Right forelimb (tissue), 1 donor: ENCODE measurements at regions not wholly inside any gene's neighbourhood (a gene's known extent, or its start where the extent isn't known, plus 50 kb on each side); places are given as distances from the start of the nearest gene placed in this dataset.
"Not testable (repeated sequence)": the region's sequence is repeated elsewhere in the genome, so short reads cannot be mapped to it uniquely, and the experiment has no call there.

Experiments used
- DNase-seq: peaks from one replicate; pipeline ENCODE4 v3.0.0-alpha.2; 2018

- DNase-seq: no peak
Measured at GRCh38 chr6:92708270-92708669, 711.1 kb downstream of the EPHA7 start.

- DNase-seq: no peak
Measured at GRCh38 chr6:92706976-92707375, 712.4 kb downstream of the EPHA7 start.

DNA sequence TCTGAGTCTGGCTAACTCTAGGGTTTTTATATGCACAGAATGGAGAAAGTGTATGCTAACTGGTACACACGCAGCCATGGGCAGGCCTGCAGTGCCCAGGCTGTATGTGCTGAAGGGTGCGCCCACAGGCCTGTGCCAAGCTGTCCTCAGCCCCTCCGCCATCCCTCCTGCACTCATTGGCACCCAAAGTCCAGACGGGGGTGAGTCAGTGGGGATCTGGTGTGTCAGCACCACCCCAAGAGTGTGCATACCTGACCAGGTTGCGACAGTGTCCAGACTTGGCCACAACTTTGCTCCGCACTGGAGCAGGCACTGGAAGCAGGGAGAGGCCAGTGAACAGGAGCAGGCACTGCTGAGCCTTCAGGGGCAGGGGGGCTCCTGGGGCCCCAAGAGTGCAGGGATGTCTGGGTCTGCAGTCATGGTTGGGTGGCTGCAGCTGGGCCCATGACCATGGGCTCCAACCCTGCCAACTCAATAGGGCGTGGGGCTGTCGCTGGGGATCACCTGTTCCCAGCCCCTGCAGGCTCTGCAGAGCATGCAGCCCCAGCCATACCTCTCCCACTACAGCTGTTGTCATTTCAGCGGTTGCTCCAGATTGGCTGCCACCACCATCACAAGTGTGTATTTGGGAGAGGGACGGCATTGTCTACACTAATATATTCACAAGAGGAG, 717.8 kb downstream of the EPHA7 start:
- DNase-seq: no peak

DNA sequence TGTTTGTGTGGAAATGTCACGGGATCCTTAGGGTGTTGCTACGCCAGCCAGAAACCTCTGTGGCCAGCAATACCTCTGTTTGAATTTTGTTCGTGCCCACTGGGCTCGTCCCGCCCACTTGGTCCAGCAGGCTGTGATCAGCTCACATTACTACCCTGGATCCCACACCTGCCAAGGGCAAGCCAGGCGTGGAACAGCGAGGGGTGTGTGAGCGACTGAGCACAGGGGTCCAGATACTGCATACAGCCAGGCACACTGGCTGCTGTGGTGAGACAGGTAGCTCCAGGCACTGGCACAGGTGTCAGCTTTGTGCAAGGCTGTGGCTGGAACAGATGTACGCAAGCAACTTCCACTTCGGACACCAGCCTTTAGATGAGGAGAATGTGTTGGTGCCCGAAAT, 718.9 kb downstream of the EPHA7 start:
- DNase-seq: no peak

DNA sequence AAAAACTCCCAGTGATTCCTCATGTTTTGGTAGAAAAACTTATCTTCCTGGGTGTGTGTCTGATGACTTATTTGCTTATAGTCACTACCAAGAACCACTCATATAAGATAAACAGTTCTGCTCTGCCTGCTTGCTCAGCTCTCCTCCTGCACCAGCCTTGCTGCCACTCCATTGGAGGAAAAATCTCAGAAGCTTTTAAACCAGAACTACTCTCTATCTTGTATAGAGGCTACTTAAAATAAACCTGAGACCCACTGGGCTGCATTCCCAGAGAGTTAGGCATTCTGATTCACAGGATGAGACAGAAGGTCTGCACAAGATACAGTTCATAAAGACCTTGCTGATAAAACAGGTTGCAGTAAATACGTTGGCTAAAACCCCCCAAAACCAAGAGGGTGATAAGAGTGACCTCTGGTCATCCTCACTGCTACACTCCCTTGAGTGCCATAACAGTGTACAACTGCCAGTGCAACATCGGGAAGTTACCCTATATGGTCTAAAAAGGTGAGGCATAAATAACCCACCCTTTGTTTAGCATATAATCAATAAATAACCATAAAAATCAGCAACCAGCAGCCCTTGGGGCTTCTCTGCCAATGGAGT, 728.3 kb downstream of the EPHA7 start:
- DNase-seq: no peak

- DNase-seq: no peak
Measured at GRCh38 chr6:92688342-92688741, 731.0 kb downstream of the EPHA7 start.

- no peak for DNase-seq
Measured at GRCh38 chr6:92687278-92687677, 732.1 kb downstream of the EPHA7 start.

DNA sequence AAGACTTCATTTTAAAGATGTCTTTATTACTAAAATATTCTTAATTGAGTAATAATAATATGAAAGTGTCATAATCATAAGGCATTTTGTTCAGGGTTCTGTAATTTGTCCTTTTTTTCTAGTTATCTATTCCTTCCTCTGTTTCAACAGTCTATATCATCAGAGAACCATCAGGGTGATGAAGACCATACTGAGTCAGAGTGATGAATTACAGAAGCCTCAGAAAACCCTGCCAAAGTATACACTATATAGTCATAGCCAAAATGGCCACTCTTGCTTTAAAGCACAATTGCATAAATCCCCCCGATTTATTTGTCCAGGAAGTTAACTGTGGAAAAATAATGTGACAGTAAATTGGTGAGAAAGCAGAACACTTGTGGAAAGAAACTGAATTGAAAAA, 735.0 kb downstream of the EPHA7 start:
- DNase-seq: no peak

- DNase-seq: no peak
Measured at GRCh38 chr6:92683748-92684147, 735.6 kb downstream of the EPHA7 start.

DNA sequence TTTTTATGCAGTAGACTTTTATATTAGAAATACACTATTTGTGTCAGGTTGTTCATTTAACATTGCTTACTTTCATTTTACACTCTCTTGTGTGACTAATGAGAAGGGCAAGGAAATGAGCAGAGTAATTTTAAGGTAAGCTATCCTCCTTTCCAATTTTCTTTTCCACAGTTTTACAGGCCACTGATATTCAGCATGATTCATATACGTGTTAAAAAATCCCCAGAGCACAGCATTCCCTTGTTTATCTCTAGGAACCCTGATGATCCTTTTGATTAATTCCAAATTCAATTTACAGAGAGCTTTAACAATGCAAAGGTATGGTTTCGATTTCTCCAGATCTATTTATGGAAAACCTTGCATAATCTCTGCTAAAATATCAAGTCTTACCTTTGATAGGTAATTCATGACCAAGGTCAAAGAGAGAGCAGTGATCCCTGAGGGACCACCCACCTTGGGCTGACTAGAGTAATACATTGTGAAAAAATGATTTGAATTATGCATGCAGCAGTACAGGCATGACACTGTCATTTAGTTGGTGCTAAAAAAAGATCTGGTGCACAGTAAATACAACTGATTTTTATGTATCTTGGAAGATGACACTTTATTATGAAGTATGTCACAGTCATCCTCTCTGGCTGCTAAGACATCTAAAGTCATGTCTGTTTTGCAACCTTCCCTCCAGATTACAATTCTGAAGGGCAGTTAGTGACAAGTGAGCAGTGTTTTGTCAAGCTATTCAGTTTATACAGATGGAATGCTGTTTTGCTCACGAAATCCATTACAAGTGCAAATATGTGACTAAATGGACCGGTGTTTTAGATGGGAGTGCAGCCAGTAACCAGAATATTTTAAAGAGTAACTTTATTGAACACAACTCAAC, 736.6 kb downstream of the EPHA7 start:
- DNase-seq: no peak

- no peak for DNase-seq
Measured at GRCh38 chr6:92681401-92681800, 738.0 kb downstream of the EPHA7 start.

DNA sequence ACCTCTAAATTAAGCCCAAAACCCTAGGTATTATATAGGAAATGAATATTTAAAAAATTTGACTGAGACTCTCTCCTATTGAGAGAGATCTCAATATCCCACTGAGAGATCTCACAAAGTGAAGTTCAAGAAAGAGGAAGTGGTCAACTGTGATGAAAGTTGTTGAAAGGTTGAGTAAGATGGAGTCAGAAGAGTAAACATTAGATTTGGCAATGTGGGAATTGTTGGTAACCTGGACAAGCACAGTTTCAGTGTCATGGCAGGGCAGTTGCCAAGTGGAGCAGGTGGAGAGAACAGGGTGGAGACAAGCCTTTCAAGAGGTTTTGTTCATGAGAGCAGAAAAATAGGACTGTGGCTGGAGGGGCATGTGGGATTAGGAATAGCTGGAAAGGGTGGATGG, 747.9 kb downstream of the EPHA7 start:
- DNase-seq: not testable (repeated sequence)

DNA sequence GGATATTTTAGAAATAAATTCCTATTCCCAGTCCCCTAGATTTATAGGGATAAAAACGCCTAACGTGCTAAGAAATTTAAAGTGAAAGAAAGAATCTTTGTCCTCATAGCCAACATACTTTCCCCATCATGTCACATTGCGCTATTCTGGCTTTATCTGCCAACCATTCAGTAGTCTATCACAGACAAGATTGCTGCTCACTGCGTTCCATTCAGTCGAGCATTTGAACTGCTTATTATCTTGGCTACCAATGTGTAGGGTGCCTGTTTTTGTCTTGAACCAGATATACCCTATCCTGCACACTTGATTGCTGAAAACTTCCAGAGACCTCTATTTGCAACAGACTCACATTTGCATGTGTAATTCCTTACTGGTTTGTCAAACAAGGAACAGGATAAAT, 751.5 kb downstream of the EPHA7 start:
- DNase-seq: no peak

GRCh38 chr6:92648364-92649086, 770.8 kb downstream of the EPHA7 start:
- DNase-seq: no peak

DNA sequence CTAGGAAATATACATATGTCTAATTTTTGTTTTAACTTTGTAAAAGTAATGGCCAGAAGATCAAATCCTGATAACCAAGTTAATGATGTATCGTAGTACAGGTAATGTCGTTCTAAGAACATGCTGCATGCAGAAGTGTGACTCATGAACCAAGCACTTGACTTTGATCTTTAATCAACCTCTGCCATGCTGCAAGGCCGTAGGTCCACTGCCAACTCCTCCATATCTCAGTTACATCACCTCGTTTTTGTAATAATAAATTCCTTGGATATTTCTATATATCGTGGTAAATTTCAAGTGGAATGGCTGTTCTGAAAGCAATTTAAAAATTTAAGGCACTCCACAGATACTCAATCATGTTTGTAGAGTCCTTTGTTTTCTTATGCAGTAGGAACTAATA, 771.7 kb downstream of the EPHA7 start:
- DNase-seq: no peak

DNA sequence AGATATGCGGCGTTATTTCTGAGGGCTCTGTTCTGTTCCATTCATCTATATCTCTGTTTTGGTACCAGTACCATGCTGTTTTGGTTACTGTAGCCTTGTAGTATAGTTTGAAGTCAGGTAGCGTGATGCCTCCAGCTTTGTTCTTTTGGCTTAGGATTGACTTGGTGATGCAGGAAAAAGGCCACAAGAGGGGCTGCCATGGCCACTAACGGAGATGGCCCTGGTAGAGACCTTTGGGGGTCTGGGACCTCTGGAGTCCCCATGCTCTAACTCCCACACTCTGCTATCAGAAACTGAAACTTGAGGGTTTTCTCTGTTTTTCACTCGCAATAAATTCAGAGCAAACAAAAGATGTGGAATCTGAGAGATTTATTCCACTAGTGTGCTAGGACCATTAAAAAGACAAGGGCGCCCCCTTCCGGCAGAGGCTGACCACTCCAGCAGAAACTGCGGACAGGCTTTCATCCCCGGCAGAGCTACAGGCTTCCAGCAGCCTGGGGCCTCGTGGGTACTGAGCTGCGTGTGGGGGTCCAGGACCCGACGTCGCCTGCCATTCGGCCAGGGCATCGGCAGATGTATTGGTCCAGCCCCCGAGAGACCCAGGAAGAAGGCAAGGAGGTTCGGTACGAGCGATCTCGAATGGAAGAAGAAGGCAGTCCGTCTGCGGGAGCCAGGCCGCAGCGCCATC, 775.1 kb downstream of the EPHA7 start:
- DNase-seq: not testable (repeated sequence)

GRCh38 chr6:92635553-92636153, 783.7 kb downstream of the EPHA7 start:
- no peak for DNase-seq

- DNase-seq: no peak
Measured at GRCh38 chr6:92634561-92634960, 784.8 kb downstream of the EPHA7 start.

DNA sequence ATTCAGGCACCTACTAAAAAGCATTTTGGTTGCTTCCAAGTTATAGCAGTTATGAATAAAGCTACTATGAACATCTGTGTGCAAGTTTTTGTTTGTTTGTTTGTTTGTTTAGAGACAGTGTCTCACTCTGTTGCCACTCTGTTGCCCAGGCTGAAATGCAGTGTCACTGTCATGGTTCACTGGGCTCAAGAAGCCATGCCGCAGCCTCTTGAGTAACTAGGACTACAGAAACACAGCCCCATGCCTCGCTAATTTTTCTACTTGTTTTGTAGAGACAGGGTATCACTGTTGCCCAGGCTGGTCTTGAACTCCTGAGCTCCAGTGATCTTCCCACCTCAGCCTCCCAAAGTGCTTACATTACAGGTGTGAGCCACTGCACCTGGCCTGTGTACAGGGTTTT, 795.9 kb downstream of the EPHA7 start:
- no peak for DNase-seq

- no peak for DNase-seq
Measured at GRCh38 chr6:92617721-92618120, 801.6 kb downstream of the EPHA7 start.

DNA sequence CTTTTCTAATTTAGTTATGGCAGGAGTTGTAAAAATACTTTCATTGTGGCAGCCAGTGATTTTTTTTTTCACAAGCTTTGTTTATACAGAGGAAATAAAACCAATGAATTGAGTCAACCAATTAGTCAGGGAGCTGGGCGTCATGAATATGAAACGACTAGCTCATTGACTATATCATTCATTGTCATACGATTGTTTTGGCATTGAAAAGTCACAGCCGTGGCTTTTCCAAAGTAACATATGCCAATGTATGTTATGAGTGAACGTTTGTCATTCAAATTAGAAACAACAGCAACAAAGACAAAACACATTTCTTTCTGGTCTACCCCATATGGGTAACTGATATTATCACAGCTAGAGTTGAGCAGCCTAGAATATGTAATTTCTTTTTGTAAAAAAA, 810.6 kb downstream of the EPHA7 start:
- DNase-seq: no peak

GRCh38 chr6:92593201-92593600, 826.2 kb downstream of the EPHA7 start:
- no peak for DNase-seq
